ENCODE measurements at regions not wholly inside any gene's neighbourhood (a gene's known extent, or its start where the extent isn't known, plus 50 kb on each side); places are given as distances from the start of the nearest gene placed in this dataset.
"Not testable (repeated sequence)": the region's sequence is repeated elsewhere in the genome, so short reads cannot be mapped to it uniquely, and the experiment has no call there.

DNA sequence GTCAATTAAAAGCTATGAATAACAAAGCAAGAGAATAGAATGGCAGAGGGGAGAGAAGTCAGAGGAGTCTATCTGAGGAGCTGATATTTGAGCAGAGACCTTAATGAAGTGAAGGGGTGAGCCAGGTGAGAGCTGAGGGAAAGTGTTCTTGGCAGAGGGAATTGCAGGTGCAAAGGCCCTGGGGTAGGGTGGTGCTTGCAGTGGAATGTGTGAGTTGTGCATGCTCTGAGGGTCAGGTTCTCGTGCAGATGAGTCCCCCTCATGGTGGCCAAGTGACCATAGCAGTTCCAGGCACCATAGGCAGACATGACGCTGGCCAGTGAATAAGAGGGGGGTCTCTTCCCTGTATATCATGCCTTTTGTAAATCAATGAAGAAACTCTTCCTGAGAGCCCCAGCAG is 58.9 kb upstream of the ALX4 start:
- TF ChIP-seq, protein P1, sequence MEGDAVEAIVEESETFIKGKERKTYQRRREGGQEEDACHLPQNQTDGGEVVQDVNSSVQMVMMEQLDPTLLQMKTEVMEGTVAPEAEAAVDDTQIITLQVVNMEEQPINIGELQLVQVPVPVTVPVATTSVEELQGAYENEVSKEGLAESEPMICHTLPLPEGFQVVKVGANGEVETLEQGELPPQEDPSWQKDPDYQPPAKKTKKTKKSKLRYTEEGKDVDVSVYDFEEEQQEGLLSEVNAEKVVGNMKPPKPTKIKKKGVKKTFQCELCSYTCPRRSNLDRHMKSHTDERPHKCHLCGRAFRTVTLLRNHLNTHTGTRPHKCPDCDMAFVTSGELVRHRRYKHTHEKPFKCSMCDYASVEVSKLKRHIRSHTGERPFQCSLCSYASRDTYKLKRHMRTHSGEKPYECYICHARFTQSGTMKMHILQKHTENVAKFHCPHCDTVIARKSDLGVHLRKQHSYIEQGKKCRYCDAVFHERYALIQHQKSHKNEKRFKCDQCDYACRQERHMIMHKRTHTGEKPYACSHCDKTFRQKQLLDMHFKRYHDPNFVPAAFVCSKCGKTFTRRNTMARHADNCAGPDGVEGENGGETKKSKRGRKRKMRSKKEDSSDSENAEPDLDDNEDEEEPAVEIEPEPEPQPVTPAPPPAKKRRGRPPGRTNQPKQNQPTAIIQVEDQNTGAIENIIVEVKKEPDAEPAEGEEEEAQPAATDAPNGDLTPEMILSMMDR (IDR thresholded peaks at IDR 0.05; ENCODE audit: insufficient read depth, low read depth, low read length, missing control alignments) = no peak
- H3K4me3 ChIP-seq (ENCODE audit: low read depth, low read length) = no peak overlapping the region

DNA sequence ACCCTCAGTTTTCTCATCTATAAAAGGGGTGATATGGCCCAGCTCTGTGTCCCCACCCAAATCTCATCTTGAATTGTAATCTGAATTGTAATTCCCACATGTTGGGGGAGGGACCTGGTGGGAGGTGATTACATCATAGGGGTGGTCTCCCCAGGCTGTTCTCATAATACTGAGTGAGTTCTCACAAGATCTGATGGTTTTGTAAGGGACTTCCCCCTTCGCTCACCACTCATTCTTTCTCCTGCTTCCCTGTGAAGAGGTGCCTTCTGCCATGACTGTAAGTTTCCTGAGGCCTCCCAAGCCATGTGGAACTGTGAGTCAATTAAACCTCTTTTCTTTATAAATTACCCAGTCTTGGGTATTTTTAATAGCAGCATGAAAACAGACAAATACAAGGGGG is 61.1 kb upstream of the ALX4 start:
- not testable (repeated sequence) for H3K4me3 ChIP-seq (ENCODE audit: low read depth, low read length); DNase-seq (ENCODE audit: low read depth)

More for the DNA sequence above, 58.9 kb upstream of the ALX4 start:
- no peak for DNase-seq (ENCODE audit: low read depth)

DNA sequence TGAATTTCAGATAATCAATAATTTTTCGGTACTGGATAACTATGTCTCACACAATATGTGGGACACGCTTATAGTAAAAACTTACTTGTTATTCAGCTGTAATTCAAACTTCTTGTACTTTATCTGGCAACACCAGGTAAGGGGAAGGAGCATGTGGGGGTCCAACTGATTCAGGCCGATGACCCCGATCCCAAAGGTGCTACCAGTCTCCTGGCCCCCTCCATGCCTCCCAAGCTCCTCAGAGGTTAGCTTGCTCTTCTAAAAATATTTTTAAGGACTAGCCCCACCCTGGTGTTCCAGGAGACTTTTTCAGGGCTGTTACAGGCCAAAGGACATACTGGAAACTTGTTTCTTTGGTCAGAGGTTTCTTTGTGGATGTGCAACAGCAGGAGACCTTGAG is 61.8 kb upstream of the ALX4 start:
- no peak for DNase-seq (ENCODE audit: low read depth)
- TF ChIP-seq, protein P1 (IDR thresholded peaks at IDR 0.05; ENCODE audit: insufficient read depth, low read depth, low read length, missing control alignments) = no peak
- no peak overlapping the region for H3K4me3 ChIP-seq (ENCODE audit: low read depth, low read length)

DNA sequence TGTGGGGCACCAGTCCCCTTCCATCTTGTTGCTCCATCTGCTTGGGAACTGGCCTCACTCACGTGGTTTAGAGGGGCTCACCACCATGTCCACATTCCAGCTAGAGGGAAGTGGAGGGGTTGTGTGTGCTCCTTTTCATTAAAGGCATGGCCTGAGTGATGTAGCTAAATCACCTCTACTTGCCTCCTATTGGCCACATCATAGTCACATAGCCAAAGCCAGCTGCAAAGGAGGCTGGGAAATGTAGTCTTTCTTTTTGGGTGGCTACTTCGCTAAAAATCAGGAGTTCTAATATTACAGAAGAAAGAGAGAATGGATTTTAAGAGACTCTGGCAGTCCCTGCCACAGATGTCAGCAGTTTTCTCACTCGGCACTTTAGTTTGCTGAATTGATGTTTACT is 63.0 kb upstream of the ALX4 start:
- H3K4me3 ChIP-seq (ENCODE audit: low read depth, low read length) = no peak overlapping the region
- TF ChIP-seq, protein P1 (IDR thresholded peaks at IDR 0.05; ENCODE audit: insufficient read depth, low read depth, low read length, missing control alignments) = no peak
- no peak for DNase-seq (ENCODE audit: low read depth)

DNA sequence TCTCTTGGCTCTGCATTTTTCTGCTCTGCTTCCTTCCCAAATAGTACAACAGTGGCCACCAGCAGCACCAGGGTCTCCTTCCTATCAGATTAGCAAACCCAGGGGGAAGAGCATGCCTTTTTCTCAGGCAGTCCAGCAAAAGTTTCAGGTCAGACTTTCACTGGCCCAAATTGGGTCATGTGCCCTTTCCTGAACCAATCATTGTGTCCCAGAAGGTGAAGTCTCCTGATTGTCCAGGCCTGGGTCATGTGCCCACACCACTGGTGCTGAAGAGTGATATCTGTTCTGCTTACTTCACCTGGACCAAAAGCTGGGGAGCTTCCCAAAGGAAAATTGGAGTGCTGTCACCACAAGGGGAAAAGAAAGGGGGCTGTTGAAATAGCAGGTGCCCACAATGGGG is 64.1 kb upstream of the ALX4 start:
- no peak overlapping the region for H3K4me3 ChIP-seq (ENCODE audit: low read depth, low read length)
- TF ChIP-seq, protein P1 (IDR thresholded peaks at IDR 0.05; ENCODE audit: insufficient read depth, low read depth, low read length, missing control alignments) = no peak
- no peak for DNase-seq (ENCODE audit: low read depth)

DNA sequence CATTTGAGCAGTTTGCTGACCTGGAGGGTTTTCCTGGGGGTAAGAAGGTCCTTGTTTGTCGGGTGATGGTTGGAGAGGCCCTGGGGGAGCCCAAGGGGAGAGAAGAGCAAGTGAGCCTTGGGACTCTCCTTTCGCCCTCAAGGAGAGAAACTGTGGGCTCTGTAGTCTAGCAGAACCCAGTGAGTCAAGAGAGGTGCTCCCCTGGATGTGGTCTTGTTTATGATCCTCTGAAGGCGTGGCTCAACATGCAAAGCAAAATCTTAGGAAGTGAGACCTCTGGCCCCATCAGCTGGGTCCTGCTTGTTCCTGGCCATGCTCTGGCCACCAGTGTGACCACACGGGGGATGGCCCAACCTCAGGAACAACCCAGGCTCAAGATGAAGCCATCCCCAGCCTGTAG is 66.5 kb upstream of the ALX4 start:
- TF ChIP-seq, protein P1 (IDR thresholded peaks at IDR 0.05; ENCODE audit: insufficient read depth, low read depth, low read length, missing control alignments) = no peak
- H3K4me3 ChIP-seq (ENCODE audit: low read depth, low read length) = no peak overlapping the region
- DNase-seq (ENCODE audit: low read depth) = peak; percentile 9

DNA sequence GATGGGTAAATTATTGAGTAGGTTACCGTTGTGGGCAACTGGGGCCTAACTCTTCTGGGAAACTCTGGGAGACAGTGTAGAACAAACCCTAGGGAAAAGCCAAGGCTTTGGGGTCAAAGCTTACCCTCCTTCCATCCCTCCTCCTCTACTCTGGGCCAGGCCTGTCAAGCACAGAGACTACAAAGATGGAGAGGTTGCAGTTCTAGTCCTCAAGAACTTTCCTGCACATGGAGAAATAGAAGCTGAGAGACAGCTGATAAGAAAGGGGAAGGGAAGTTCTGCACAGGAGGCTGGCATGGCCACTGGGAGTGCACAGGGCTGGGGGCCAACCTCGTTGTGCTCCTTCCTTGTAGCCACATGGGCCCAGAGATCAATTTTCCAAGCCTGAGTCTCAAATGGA is 67.2 kb upstream of the ALX4 start:
- no peak for DNase-seq (ENCODE audit: low read depth)
- TF ChIP-seq, protein P1 (IDR thresholded peaks at IDR 0.05; ENCODE audit: insufficient read depth, low read depth, low read length, missing control alignments) = no peak
- no peak overlapping the region for H3K4me3 ChIP-seq (ENCODE audit: low read depth, low read length)

All from GM12865 (cell line).